ENCODE measurements at regions not wholly inside any gene's neighbourhood (a gene's known extent, or its start where the extent isn't known, plus 50 kb on each side); places are given as distances from the start of the nearest gene placed in this dataset.

DNA sequence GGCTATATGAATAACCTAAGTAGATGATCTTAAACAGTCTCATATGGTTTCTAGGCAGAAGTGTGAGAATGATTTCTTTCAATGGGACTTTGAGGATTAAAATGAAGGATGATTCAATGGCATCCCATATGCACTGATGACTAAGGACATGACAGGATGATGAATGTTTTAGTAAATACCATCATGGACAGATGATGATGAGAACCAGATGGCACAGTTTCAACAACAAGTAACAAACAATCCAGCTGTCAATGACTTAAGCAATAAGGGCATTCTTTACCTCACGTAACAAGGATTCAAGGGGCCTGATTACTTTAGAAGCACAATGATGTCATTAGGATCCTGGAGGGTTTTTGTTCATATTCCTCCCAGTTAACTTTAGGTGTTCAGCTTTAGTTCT, 2678.4 kb downstream of the PCDH9 start:
- H3F3A ChIP-seq (ENCODE audit: insufficient read depth, low read length): no peaks in the 10 kb centered on the region
- H3K36me3 ChIP-seq (replicated peaks; ENCODE audit: insufficient read depth, low read length): no peaks in the 10 kb centered on the region
- H3K9ac ChIP-seq (ENCODE audit: low read length): no peak overlapping the region
- no peaks in the 10 kb centered on the region for H3K27me3 ChIP-seq (replicated peaks; ENCODE audit: insufficient read depth, low read length)
- no peak for TF ChIP-seq EZH2phosphoT487 (IDR thresholded peaks at IDR 0.05; ENCODE audit: low read length)
- no peak overlapping the region for H2AFZ ChIP-seq (ENCODE audit: low read length)
- H3K4me2 ChIP-seq (ENCODE audit: low read depth, low read length): no peak overlapping the region
- no peaks in the 10 kb centered on the region for H4K20me1 ChIP-seq (ENCODE audit: insufficient read depth, low read length)
- H3K9me2 ChIP-seq (replicated peaks; ENCODE audit: insufficient read depth, low read length): no peaks in the 10 kb centered on the region
- no peaks in the 10 kb centered on the region for H3K9me3 ChIP-seq (replicated peaks; ENCODE audit: insufficient read depth, low read length)
- H3K4me1 ChIP-seq (ENCODE audit: low read length): no peaks in the 10 kb centered on the region
- H3K4me3 ChIP-seq (ENCODE audit: low read length): no peak overlapping the region
- no peak for DNase-seq
- H3K79me2 ChIP-seq (ENCODE audit: low read length): no peaks in the 10 kb centered on the region
- H3K27ac ChIP-seq (ENCODE audit: low read length): no peak overlapping the region

DNA sequence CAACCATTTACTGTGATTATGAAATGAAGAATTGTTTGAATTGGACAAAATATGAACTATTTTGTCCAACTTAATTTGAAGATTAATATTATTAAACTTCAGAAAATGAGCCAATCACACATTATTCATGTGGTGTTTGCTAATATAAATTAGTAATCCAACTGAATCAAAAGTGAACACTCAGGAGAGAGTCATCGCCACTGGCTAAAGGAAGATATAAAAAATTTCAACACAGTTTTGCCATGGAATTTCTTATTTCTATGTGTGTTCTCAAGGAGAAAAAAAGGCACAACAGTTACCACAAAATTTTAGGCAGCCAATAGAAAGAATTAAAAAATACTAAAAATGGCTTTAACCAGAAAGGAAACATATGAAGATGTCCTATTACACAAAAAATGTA, 2683.8 kb downstream of the PCDH9 start:
- Histone ChIP-seq H3K4me3 (ENCODE audit: low read length) (no peak overlapping the region), H3K36me3 (replicated peaks; ENCODE audit: insufficient read depth, low read length) (no peaks in the 10 kb centered on the region), H3K4me2 (ENCODE audit: low read depth, low read length) (no peak overlapping the region), H3K4me1 (ENCODE audit: low read length) (no peaks in the 10 kb centered on the region), H3F3A (ENCODE audit: insufficient read depth, low read length) (no peaks in the 10 kb centered on the region), H3K9ac (ENCODE audit: low read length) (no peak overlapping the region), H4K20me1 (ENCODE audit: insufficient read depth, low read length) (no peaks in the 10 kb centered on the region), H3K27ac (ENCODE audit: low read length) (no peak overlapping the region), H3K9me3 (replicated peaks; ENCODE audit: insufficient read depth, low read length) (no peaks in the 10 kb centered on the region), H3K9me2 (replicated peaks; ENCODE audit: insufficient read depth, low read length) (no peaks in the 10 kb centered on the region), H3K79me2 (ENCODE audit: low read length) (no peaks in the 10 kb centered on the region), H2AFZ (ENCODE audit: low read length) (no peak overlapping the region), H3K27me3 (replicated peaks; ENCODE audit: insufficient read depth, low read length) (no peaks in the 10 kb centered on the region)
- no peak for DNase-seq
- TF ChIP-seq EZH2phosphoT487 (IDR thresholded peaks at IDR 0.05; ENCODE audit: low read length): no peak
- TF ChIP-seq, protein P1, sequence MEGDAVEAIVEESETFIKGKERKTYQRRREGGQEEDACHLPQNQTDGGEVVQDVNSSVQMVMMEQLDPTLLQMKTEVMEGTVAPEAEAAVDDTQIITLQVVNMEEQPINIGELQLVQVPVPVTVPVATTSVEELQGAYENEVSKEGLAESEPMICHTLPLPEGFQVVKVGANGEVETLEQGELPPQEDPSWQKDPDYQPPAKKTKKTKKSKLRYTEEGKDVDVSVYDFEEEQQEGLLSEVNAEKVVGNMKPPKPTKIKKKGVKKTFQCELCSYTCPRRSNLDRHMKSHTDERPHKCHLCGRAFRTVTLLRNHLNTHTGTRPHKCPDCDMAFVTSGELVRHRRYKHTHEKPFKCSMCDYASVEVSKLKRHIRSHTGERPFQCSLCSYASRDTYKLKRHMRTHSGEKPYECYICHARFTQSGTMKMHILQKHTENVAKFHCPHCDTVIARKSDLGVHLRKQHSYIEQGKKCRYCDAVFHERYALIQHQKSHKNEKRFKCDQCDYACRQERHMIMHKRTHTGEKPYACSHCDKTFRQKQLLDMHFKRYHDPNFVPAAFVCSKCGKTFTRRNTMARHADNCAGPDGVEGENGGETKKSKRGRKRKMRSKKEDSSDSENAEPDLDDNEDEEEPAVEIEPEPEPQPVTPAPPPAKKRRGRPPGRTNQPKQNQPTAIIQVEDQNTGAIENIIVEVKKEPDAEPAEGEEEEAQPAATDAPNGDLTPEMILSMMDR (IDR thresholded peaks at IDR 0.05; ENCODE audit: low read length): no peak
- no peak for TF ChIP-seq EZH2 (optimal IDR thresholded peaks at IDR 0.05; ENCODE audit: low read depth, low read length)

DNA sequence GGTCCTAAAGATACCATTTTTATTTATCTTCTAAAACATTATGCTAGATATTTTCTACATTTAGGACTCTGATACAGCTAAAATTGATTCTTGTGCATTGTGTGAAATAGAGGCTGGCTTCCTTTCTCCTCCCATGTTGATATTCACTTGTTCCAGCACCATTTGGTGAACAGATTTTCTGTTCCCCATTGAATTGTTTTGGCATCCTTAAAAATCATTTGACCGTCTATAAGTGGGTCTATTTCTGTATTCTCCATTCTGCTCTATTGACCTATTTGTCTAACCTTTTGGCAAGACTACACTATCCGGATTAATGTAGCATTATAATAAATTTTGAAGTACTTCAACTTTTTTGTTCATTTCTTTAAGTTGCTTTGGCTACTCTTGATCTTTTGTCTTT, 2689.2 kb downstream of the PCDH9 start:
- H4K20me1 ChIP-seq (ENCODE audit: insufficient read depth, low read length): no peaks in the 10 kb centered on the region
- H3F3A ChIP-seq (ENCODE audit: insufficient read depth, low read length): no peaks in the 10 kb centered on the region
- H3K9me3 ChIP-seq (replicated peaks; ENCODE audit: insufficient read depth, low read length): no peaks in the 10 kb centered on the region
- no peaks in the 10 kb centered on the region for H3K4me1 ChIP-seq (ENCODE audit: low read length)
- H3K27ac ChIP-seq (ENCODE audit: low read length): no peak overlapping the region
- no peak overlapping the region for H3K9ac ChIP-seq (ENCODE audit: low read length)
- no peaks in the 10 kb centered on the region for H3K36me3 ChIP-seq (replicated peaks; ENCODE audit: insufficient read depth, low read length)
- H3K4me3 ChIP-seq (ENCODE audit: low read length): no peak overlapping the region
- no peak overlapping the region for H2AFZ ChIP-seq (ENCODE audit: low read length)
- DNase-seq: no peak
- no peaks in the 10 kb centered on the region for H3K79me2 ChIP-seq (ENCODE audit: low read length)
- TF ChIP-seq, protein P1 (IDR thresholded peaks at IDR 0.05; ENCODE audit: low read length): no peak
- no peak for TF ChIP-seq EZH2 (optimal IDR thresholded peaks at IDR 0.05; ENCODE audit: low read depth, low read length)
- no peak for TF ChIP-seq EZH2phosphoT487 (IDR thresholded peaks at IDR 0.05; ENCODE audit: low read length)
- H3K27me3 ChIP-seq (replicated peaks; ENCODE audit: insufficient read depth, low read length): no peaks in the 10 kb centered on the region
- no peak overlapping the region for H3K4me2 ChIP-seq (ENCODE audit: low read depth, low read length)
- H3K9me2 ChIP-seq (replicated peaks; ENCODE audit: insufficient read depth, low read length): no peaks in the 10 kb centered on the region

DNA sequence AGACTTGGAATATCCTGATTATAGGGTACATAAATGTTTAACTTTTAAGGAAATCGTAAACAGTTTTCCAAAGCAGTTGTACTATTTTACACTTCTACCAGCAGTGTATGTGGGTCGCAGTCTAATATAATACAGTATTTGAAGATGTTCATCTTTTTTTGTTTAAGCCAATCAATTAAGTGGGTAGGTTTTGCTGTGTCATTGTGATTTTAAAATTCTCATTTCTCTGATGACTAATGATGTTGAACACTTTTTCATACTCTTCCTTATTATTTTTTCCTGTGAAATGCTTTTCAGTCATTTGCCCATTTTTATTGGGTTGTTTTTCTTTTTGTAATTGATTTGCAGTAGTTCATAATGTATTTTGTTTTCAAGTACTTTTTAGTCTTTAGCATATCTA, 2689.7 kb downstream of the PCDH9 start:
- H3K9ac ChIP-seq (ENCODE audit: low read length): no peak overlapping the region
- H3K9me2 ChIP-seq (replicated peaks; ENCODE audit: insufficient read depth, low read length): no peaks in the 10 kb centered on the region
- H3K36me3 ChIP-seq (replicated peaks; ENCODE audit: insufficient read depth, low read length): no peaks in the 10 kb centered on the region
- H3K9me3 ChIP-seq (replicated peaks; ENCODE audit: insufficient read depth, low read length): no peaks in the 10 kb centered on the region
- no peaks in the 10 kb centered on the region for H3K27me3 ChIP-seq (replicated peaks; ENCODE audit: insufficient read depth, low read length)
- no peaks in the 10 kb centered on the region for H4K20me1 ChIP-seq (ENCODE audit: insufficient read depth, low read length)
- no peak overlapping the region for H3K4me3 ChIP-seq (ENCODE audit: low read length)
- no peak overlapping the region for H3K27ac ChIP-seq (ENCODE audit: low read length)
- H3F3A ChIP-seq (ENCODE audit: insufficient read depth, low read length): no peaks in the 10 kb centered on the region
- no peak for DNase-seq
- TF ChIP-seq, protein P1 (IDR thresholded peaks at IDR 0.05; ENCODE audit: low read length): no peak
- TF ChIP-seq EZH2phosphoT487 (IDR thresholded peaks at IDR 0.05; ENCODE audit: low read length): no peak
- no peak overlapping the region for H2AFZ ChIP-seq (ENCODE audit: low read length)
- no peaks in the 10 kb centered on the region for H3K4me1 ChIP-seq (ENCODE audit: low read length)
- no peak overlapping the region for H3K4me2 ChIP-seq (ENCODE audit: low read depth, low read length)
- H3K79me2 ChIP-seq (ENCODE audit: low read length): no peaks in the 10 kb centered on the region

Data from MM.1S (cell line).